Liver (tissue), 8 donors: ENCODE measurements at regions not wholly inside any gene's neighbourhood (a gene's known extent, or its start where the extent isn't known, plus 50 kb on each side); places are given as distances from the start of the nearest gene placed in this dataset.

Source experiments
- DNase-seq: peaks from one replicate; pipeline ENCODE4 v3.0.0-alpha.2; 2017; ENCODE audit warnings: low spot score
- H3K27ac ChIP-seq, 2 donors: one replicate each; pipeline ENCODE4 v1.7.0; 2013; ENCODE audit warnings: inconsistent platforms in 2 of 2, low read length in 2 of 2, control low read depth in 1 of 2, low read depth in 1 of 2, mild to moderate bottlenecking in 1 of 2
- H3K27me3 ChIP-seq, 4 donors: one replicate each; pipeline versions ENCODE4 v1.6.1 to v1.7.0; 2013; ENCODE audit warnings: low read length in 3 of 4, inconsistent platforms in 1 of 4, mild to moderate bottlenecking in 1 of 4, moderate library complexity in 1 of 4; ENCODE audit not compliant: control insufficient read depth in 4 of 4, insufficient read depth in 4 of 4
- H3K36me3 ChIP-seq, 4 donors: one replicate each; pipeline versions ENCODE4 v1.6.1 to v1.7.0; 2013; ENCODE audit warnings: low read length in 3 of 4, mild to moderate bottlenecking in 3 of 4, low read depth in 1 of 4, moderate library complexity in 1 of 4; ENCODE audit not compliant: control insufficient read depth in 4 of 4, insufficient read depth in 3 of 4
- H3K4me1 ChIP-seq, 4 donors: one replicate each; pipeline versions ENCODE4 v1.6.1 to v1.7.0; 2013; ENCODE audit warnings: low read length in 3 of 4, mild to moderate bottlenecking in 3 of 4, moderate library complexity in 1 of 4; ENCODE audit not compliant: control insufficient read depth in 4 of 4, insufficient read depth in 4 of 4
- H3K4me3 ChIP-seq, 3 donors: one replicate each; pipeline versions ENCODE4 v1.6.1 to v1.7.0; 2013; ENCODE audit warnings: low read length in 3 of 3, control low read depth in 1 of 3, low read depth in 1 of 3, mild to moderate bottlenecking in 1 of 3
- H3K9ac ChIP-seq, 2 donors: one replicate each; pipeline ENCODE4 v1.7.0; 2013; ENCODE audit warnings: low read length in 2 of 2, mild to moderate bottlenecking in 2 of 2, moderate library complexity in 2 of 2, control low read depth in 1 of 2, low read depth in 1 of 2
- H3K9me3 ChIP-seq, 4 donors: one replicate each; pipeline versions ENCODE4 v1.6.1 to v1.7.0; 2013; ENCODE audit warnings: low read length in 3 of 4; ENCODE audit not compliant: control insufficient read depth in 4 of 4
- EGR1 ChIP-seq, 2 donors: IDR thresholded peaks; 2 replicates each; pipeline ENCODE4 v1.6.1; 2016 to 2018; ENCODE audit warnings: antibody characterized with exemption in 2 of 2, low read depth in 2 of 2
- FOXA2 ChIP-seq: IDR thresholded peaks from 2 replicates; pipeline ENCODE4 v1.6.1; 2016; ENCODE audit warnings: antibody characterized with exemption
- GABPA ChIP-seq, 2 donors: IDR thresholded peaks in 1 of 2; conservative IDR thresholded peaks in 1 of 2; 2 replicates each; pipeline ENCODE4 v1.6.1; 2016; ENCODE audit warnings: antibody characterized with exemption in 2 of 2, mild to moderate bottlenecking in 1 of 2, moderate library complexity in 1 of 2
- HNF4A ChIP-seq, 2 donors: conservative IDR thresholded peaks; 2 replicates each; pipeline ENCODE4 v1.6.1; 2016; ENCODE audit warnings: antibody characterized with exemption in 2 of 2, mild to moderate bottlenecking in 2 of 2
- HNF4G ChIP-seq: IDR thresholded peaks from 2 replicates; pipeline ENCODE4 v1.6.1; 2016; ENCODE audit warnings: antibody characterized with exemption
- JUND ChIP-seq, 2 donors: IDR thresholded peaks; 2 replicates each; pipeline ENCODE4 v1.6.1; 2016; ENCODE audit warnings: antibody characterized with exemption in 2 of 2
- NR2F2 ChIP-seq: IDR thresholded peaks from 2 replicates; pipeline ENCODE4 v1.6.1; 2016; ENCODE audit warnings: antibody characterized with exemption
- RAD21 ChIP-seq, 2 donors: IDR thresholded peaks; 2 replicates each; pipeline ENCODE4 v1.6.1; 2016; ENCODE audit warnings: antibody characterized with exemption in 2 of 2, mild to moderate bottlenecking in 2 of 2
- RXRA ChIP-seq, 2 donors: IDR thresholded peaks; 2 replicates each; pipeline ENCODE4 v1.6.1; 2017 to 2018; ENCODE audit warnings: antibody characterized with exemption in 2 of 2, mild to moderate bottlenecking in 1 of 2
- SP1 ChIP-seq: IDR thresholded peaks from 2 replicates; pipeline ENCODE4 v1.6.1; 2018; ENCODE audit warnings: antibody characterized with exemption, mild to moderate bottlenecking
- TAF1 ChIP-seq: conservative IDR thresholded peaks from 2 replicates; pipeline ENCODE4 v1.6.1; 2016; ENCODE audit warnings: antibody characterized with exemption, mild to moderate bottlenecking
- YY1 ChIP-seq: IDR thresholded peaks from 2 replicates; pipeline ENCODE4 v1.6.1; 2016; ENCODE audit warnings: antibody characterized with exemption, mild to moderate bottlenecking
- ZBTB33 ChIP-seq: IDR thresholded peaks from 2 replicates; pipeline ENCODE4 v1.6.1; 2016; ENCODE audit warnings: antibody characterized with exemption
- WGBS: extraction: QIAGEN DNeasy Blood & Tissue Kit; methylation state at CpG from one replicate; pipeline ENCODE4 v1.1.7; 2013; 5-methylcytosine and 5-hydroxymethylcytosine counted together
- TF ChIP-seq, protein P1 (sequence below): IDR thresholded peaks from 2 replicates; pipeline ENCODE4 v1.6.1; 2016; ENCODE audit warnings: antibody characterized with exemption, mild to moderate bottlenecking
- TF ChIP-seq, protein P2 (sequence below): IDR thresholded peaks from 2 replicates; pipeline ENCODE4 v1.6.1; 2016; ENCODE audit warnings: antibody characterized with exemption
- TF ChIP-seq, protein P3 (sequence below): fragments of 150-350 bp; IDR thresholded peaks from 2 replicates; pipeline ENCODE4 v1.5.1; 2017; ENCODE audit warnings: improper control_type of control experiment, low read depth, low read length; ENCODE audit not compliant: missing input control
- donor health status: healthy.
- donor health status: healthy.
- donor health status: healthy.
- donor health status: healthy.
- donor health status: healthy.

DNA sequence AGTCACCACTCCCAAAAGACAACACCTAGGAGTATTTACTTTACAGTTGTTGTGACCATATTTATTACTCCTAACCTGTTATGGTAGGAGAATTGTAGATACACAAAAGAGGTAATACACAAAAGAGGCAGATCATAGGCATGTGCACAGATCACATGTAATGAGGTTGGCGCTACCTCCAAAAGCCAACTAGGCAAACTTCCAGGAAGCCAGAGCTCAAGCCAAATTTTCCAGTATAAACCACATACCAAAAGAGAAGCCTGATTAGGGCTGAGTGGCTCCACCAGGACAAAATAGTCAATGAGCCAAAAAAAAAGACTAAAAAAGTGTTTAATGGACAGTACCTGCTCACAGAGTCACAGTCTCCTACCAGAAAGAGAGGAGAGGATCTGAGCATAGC is 195.0 kb upstream of the PBX1 start:
- DNase-seq: no peak

More for the DNA sequence above, 195.0 kb upstream of the PBX1 start:
- Histone ChIP-seq H3K27me3 (no peaks in the 10 kb centered on the region), H3K9me3 (peaks cover 3 to 4% (median 4%) of the 10 kb centered on the region in 4 donors), H3K4me3 (no peak overlapping the region), H3K27ac (no peak overlapping the region), H3K4me1 (peaks cover 0 to 1% (median 0%) of the 10 kb centered on the region in 4 donors), H3K36me3 (no peaks in the 10 kb centered on the region), H3K9ac (no peak overlapping the region)
- TF ChIP-seq FOXA2 (no peak), NR2F2 (no peak), TAF1 (no peak), SP1 (no peak), ZBTB33 (no peak), RXRA (IDR thresholded peaks at IDR 0.05) (no peak), HNF4G (no peak), RAD21 (IDR thresholded peaks at IDR 0.05) (no peak), JUND (IDR thresholded peaks at IDR 0.05) (no peak), EGR1 (IDR thresholded peaks at IDR 0.05; ENCODE audit: low read depth in 2 of 2) (no peak), HNF4A (conservative IDR thresholded peaks at IDR 0.05) (no peak), YY1 (no peak), GABPA (IDR thresholded peaks at IDR 0.05 in 1 of 2, conservative IDR thresholded peaks at IDR 0.05 in 1 of 2) (no peak)
- TF ChIP-seq, protein P1, sequence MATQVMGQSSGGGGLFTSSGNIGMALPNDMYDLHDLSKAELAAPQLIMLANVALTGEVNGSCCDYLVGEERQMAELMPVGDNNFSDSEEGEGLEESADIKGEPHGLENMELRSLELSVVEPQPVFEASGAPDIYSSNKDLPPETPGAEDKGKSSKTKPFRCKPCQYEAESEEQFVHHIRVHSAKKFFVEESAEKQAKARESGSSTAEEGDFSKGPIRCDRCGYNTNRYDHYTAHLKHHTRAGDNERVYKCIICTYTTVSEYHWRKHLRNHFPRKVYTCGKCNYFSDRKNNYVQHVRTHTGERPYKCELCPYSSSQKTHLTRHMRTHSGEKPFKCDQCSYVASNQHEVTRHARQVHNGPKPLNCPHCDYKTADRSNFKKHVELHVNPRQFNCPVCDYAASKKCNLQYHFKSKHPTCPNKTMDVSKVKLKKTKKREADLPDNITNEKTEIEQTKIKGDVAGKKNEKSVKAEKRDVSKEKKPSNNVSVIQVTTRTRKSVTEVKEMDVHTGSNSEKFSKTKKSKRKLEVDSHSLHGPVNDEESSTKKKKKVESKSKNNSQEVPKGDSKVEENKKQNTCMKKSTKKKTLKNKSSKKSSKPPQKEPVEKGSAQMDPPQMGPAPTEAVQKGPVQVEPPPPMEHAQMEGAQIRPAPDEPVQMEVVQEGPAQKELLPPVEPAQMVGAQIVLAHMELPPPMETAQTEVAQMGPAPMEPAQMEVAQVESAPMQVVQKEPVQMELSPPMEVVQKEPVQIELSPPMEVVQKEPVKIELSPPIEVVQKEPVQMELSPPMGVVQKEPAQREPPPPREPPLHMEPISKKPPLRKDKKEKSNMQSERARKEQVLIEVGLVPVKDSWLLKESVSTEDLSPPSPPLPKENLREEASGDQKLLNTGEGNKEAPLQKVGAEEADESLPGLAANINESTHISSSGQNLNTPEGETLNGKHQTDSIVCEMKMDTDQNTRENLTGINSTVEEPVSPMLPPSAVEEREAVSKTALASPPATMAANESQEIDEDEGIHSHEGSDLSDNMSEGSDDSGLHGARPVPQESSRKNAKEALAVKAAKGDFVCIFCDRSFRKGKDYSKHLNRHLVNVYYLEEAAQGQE: no peak
- TF ChIP-seq, protein P2, sequence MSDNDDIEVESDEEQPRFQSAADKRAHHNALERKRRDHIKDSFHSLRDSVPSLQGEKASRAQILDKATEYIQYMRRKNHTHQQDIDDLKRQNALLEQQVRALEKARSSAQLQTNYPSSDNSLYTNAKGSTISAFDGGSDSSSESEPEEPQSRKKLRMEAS: no peak
- TF ChIP-seq, protein P3, sequence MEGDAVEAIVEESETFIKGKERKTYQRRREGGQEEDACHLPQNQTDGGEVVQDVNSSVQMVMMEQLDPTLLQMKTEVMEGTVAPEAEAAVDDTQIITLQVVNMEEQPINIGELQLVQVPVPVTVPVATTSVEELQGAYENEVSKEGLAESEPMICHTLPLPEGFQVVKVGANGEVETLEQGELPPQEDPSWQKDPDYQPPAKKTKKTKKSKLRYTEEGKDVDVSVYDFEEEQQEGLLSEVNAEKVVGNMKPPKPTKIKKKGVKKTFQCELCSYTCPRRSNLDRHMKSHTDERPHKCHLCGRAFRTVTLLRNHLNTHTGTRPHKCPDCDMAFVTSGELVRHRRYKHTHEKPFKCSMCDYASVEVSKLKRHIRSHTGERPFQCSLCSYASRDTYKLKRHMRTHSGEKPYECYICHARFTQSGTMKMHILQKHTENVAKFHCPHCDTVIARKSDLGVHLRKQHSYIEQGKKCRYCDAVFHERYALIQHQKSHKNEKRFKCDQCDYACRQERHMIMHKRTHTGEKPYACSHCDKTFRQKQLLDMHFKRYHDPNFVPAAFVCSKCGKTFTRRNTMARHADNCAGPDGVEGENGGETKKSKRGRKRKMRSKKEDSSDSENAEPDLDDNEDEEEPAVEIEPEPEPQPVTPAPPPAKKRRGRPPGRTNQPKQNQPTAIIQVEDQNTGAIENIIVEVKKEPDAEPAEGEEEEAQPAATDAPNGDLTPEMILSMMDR: no peak
- WGBS: 95% methylated on average over 1 of the region's 1 CpG
